Sigmoid colon (tissue), 6 donors: ENCODE measurements at regions not wholly inside any gene's neighbourhood (a gene's known extent, or its start where the extent isn't known, plus 50 kb on each side); places are given as distances from the start of the nearest gene placed in this dataset.
"Not testable (repeated sequence)": the region's sequence is repeated elsewhere in the genome, so short reads cannot be mapped to it uniquely, and the experiment has no call there.

Source experiments
- DNase-seq: peaks from one replicate; pipeline ENCODE4 v3.0.0-alpha.2; 2019
- H3K27ac ChIP-seq, 4 donors: fragments of 200-600 bp; sonication (generic); one replicate each; pipeline ENCODE4 v1.5.1; 2016 to 2019; ENCODE audit warnings: mild to moderate bottlenecking in 1 of 4
- H3K27me3 ChIP-seq, 3 donors: fragments of 200-600 bp; sonication (generic); one replicate each; pipeline ENCODE4 v1.5.1; 2019; ENCODE audit warnings: mild to moderate bottlenecking in 1 of 3
- H3K36me3 ChIP-seq, 4 donors: fragments of 200-600 bp; sonication (generic); one replicate each; pipeline ENCODE4 v1.5.1; 2016 to 2019
- H3K4me1 ChIP-seq, 4 donors: fragments of 200-600 bp; sonication (generic); one replicate each; pipeline ENCODE4 v1.5.1; 2017 to 2019
- H3K4me3 ChIP-seq, 4 donors: fragments of 200-600 bp; sonication (generic); one replicate each; pipeline ENCODE4 v1.5.1; 2017 to 2019; ENCODE audit warnings: mild to moderate bottlenecking in 2 of 4, moderate library complexity in 1 of 4
- H3K9me3 ChIP-seq, 4 donors: fragments of 200-600 bp in 3 of 4; sonication (generic) in 3 of 4; one replicate each; pipeline versions ENCODE4 v1.5.1 to v1.6.1; 2013 to 2019
- EP300 ChIP-seq, 4 donors: sonication (generic); formaldehyde crosslinking; IDR thresholded peaks; one replicate each; pipeline ENCODE4 v1.6.1; 2017; ENCODE audit warnings: antibody characterized with exemption in 4 of 4
- POLR2A ChIP-seq, 2 donors: fragments of 450-650 bp; IDR thresholded peaks; one replicate each; pipeline ENCODE4 v1.6.1; 2016; ENCODE audit warnings: antibody characterized with exemption in 2 of 2, mild to moderate bottlenecking in 2 of 2, moderate library complexity in 2 of 2
- POLR2AphosphoS5 ChIP-seq, 4 donors: sonication (generic); formaldehyde crosslinking; IDR thresholded peaks; one replicate each; pipeline ENCODE4 v1.6.1; 2017; ENCODE audit warnings: antibody characterized with exemption in 4 of 4
- WGBS, 2 donors: extraction: QIAGEN DNeasy Blood & Tissue Kit; methylation state at CpG; one replicate each; pipeline ENCODE4 v1.1.7; 2013; 5-methylcytosine and 5-hydroxymethylcytosine counted together
- intact Hi-C: fragments of 100-400 bp; cut with DNase I; formaldehyde crosslinking; loops from one replicate; pipeline ENCODE4 v1.15.1; 2023
- TF ChIP-seq, protein P1 (sequence below), 4 experiments: fragments of 450-650 bp in 3 of 4; fragments of 200-600 bp in 1 of 4; IDR thresholded peaks; one replicate each; pipeline ENCODE4 v1.5.1; 2016 to 2019; ENCODE audit warnings: antibody characterized with exemption in 4 of 4, mild to moderate bottlenecking in 3 of 4, moderate library complexity in 2 of 4
- donor health status: healthy with polysubstance abuse.
- donor health status: healthy.

DNA sequence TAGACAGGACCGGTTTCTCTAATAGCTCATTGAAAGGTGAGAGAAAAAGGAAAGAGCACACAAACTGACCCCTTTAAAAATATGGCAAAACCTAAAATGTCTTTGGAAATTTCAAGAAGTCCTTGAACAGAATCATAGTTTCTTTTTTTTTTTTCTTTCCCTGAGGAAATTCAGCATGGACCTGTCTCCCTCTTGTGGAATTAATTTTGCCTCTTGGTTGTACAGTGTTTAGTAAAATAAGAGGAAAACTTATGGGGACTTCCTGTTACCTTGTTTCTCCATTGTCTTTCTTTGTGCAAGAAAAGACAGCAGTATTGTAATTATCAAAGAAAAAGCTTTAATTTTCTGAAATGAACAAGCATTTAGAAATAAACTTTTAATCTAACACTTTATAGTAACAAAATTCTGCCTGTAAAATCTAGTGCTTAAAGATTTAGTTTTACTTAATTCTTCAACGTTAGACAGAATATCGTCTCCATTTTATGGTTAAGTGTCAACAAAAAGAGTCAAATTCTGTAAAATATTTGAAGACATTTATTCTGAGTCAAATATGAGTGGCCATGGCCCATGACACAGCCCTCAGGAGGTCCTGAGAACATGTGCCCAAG lies 176.3 kb upstream of the NABP1 start:
- Histone ChIP-seq H3K9me3 (no peaks in the 10 kb centered on the region), H3K4me3 (no peak overlapping the region), H3K4me1 (no peaks in the 10 kb centered on the region), H3K27me3 (no peaks in the 10 kb centered on the region), H3K36me3 (no peaks in the 10 kb centered on the region), H3K27ac (no peak overlapping the region)
- WGBS, 2 donors: 45 to 76% methylated on average over 3 of the region's 3 CpGs
- intact Hi-C loops: loop anchor here (5.0 kb wide), 1 partner anchor 334 kb away; no protein-coding TSS in a partner anchor
- no peak for TF ChIP-seq POLR2A (IDR thresholded peaks at IDR 0.05)
- no peak for TF ChIP-seq EP300 (IDR thresholded peaks at IDR 0.05)
- TF ChIP-seq POLR2AphosphoS5 (IDR thresholded peaks at IDR 0.05): no peak
- TF ChIP-seq, protein P1, sequence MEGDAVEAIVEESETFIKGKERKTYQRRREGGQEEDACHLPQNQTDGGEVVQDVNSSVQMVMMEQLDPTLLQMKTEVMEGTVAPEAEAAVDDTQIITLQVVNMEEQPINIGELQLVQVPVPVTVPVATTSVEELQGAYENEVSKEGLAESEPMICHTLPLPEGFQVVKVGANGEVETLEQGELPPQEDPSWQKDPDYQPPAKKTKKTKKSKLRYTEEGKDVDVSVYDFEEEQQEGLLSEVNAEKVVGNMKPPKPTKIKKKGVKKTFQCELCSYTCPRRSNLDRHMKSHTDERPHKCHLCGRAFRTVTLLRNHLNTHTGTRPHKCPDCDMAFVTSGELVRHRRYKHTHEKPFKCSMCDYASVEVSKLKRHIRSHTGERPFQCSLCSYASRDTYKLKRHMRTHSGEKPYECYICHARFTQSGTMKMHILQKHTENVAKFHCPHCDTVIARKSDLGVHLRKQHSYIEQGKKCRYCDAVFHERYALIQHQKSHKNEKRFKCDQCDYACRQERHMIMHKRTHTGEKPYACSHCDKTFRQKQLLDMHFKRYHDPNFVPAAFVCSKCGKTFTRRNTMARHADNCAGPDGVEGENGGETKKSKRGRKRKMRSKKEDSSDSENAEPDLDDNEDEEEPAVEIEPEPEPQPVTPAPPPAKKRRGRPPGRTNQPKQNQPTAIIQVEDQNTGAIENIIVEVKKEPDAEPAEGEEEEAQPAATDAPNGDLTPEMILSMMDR (IDR thresholded peaks at IDR 0.05): peak in 3 of 4 experiments; percentile 18 to 53 (median 27)
- DNase-seq: no peak

DNA sequence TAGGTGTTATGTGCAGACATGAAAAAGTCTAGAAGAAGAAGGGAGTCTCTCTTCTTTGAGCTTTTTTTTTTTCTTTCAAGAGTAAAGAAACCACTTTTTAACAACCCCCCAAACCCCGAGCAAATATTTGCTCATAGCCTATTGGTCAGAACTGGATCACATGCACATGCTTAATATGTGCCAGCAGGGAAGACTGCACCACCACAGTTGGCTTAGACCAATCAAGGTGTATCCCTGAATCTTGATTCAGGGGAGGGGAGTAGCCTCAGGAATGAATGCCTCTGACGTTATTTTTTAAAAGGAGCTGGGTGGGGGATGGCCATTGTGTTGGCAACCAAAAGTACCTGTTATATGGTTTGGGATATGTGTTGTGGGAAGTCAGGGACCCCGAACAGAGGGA lies 171.4 kb upstream of the NABP1 start:
- H3K9me3 ChIP-seq: no peaks in the 10 kb centered on the region
- DNase-seq: no peak
- TF ChIP-seq, protein P1 (IDR thresholded peaks at IDR 0.05): no peak
- no peak for TF ChIP-seq EP300 (IDR thresholded peaks at IDR 0.05)
- no peak for TF ChIP-seq POLR2A (IDR thresholded peaks at IDR 0.05)
- no peak for TF ChIP-seq POLR2AphosphoS5 (IDR thresholded peaks at IDR 0.05)
- H3K4me3 ChIP-seq: no peak overlapping the region
- no peaks in the 10 kb centered on the region for H3K4me1 ChIP-seq
- intact Hi-C loops: no loop called here
- H3K36me3 ChIP-seq: no peaks in the 10 kb centered on the region
- H3K27ac ChIP-seq: no peak overlapping the region
- WGBS, 2 donors: 74 to 93% methylated on average over 3 of the region's 3 CpGs
- H3K27me3 ChIP-seq: no peaks in the 10 kb centered on the region

DNA sequence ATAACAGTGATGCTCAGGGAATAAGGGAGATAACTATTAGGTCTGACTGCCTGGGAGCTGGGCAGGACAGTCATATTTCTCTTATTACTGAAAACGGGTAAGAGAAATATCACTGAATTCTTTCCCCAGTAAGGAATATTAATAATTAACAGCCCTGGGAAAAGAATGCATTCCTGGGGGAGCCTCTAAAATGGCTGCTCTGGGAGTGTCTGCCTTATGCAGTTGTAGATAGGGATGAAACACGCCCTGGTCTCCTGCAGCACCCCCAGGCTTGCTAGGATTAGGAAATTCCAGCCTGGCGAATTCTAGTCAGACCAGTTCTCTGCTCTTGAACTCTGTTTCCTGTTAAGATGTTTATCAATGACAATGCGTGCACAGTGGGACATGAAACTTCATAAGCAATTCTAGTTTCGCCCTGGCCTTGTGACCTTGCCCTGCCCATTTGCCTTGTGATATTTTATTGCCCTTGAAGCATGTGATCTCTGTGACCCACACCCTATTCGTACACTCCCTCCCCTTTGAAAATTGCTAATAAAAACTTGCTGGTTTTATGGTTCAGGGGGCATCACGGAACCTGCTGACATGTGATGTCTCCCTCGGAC lies 170.6 kb upstream of the NABP1 start:
- H3K4me3 ChIP-seq, DNase-seq, H3K4me1 ChIP-seq, H3K27me3 ChIP-seq, intact Hi-C loops, H3K9me3 ChIP-seq, H3K27ac ChIP-seq, H3K36me3 ChIP-seq: not testable (repeated sequence)
- 70 to 77% methylated on average over 8 of the region's 8 CpGs for WGBS, 2 donors

DNA sequence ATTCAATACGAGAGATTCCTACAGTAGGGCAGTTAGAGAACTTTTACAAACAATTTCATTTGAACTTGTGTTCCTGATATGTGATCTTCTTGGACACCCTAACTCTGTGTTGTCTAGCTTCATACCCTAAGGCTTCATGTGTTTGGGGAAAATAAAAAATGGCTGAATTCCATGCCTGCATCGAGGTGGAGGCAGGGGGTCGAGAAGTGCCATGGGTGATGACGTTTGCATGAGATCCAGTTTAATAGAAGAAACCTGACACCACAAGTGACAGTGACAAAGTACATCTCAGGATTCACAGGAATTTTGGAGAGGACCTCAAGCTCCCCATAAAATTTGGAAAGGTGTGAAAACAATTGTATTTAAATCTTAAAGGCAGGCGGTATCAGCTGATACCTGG lies 169.2 kb upstream of the NABP1 start:
- Histone ChIP-seq H3K9me3 (no peaks in the 10 kb centered on the region), H3K4me1 (no peaks in the 10 kb centered on the region), H3K36me3 (no peaks in the 10 kb centered on the region), H3K27ac (no peak overlapping the region), H3K4me3 (no peak overlapping the region), H3K27me3 (no peaks in the 10 kb centered on the region)
- DNase-seq: no peak
- intact Hi-C loops: no loop called here
- 82 to 89% methylated on average over 5 of the region's 5 CpGs for WGBS, 2 donors
- TF ChIP-seq, protein P1 (IDR thresholded peaks at IDR 0.05): no peak
- TF ChIP-seq POLR2A (IDR thresholded peaks at IDR 0.05) (no peak), POLR2AphosphoS5 (IDR thresholded peaks at IDR 0.05) (no peak), EP300 (IDR thresholded peaks at IDR 0.05) (no peak)

DNA sequence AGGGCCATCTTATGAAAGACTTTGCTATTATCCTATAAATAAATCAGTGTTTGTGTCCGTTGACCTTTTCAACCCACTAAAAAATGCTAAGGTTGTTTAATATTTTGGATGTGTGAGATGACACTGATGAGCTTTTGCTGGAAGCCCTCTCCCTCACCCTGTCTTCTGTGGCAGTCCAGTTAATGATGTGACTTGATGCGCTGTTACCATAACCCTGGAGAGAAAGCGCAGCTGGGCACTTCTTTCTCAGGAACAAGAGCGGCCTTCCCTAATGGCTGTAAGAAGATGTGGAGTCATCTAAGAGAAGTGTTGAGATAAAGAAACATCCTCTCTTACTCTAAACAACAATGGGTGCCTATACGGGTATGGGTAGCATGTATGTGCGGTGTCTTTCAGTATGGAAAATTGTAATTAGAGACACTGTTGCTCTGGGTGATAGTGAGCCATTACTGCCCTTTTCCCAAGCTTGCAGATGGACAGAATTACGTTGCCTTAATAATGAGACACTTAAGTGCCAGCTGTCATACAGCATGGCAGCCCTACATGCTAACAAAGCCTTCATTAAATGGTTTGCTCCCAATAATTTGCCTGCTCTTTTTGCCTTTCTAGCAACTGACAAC lies 165.6 kb upstream of the NABP1 start:
- TF ChIP-seq EP300 (IDR thresholded peaks at IDR 0.05): no peak
- TF ChIP-seq POLR2A (IDR thresholded peaks at IDR 0.05): no peak
- no peak for TF ChIP-seq POLR2AphosphoS5 (IDR thresholded peaks at IDR 0.05)
- TF ChIP-seq, protein P1 (IDR thresholded peaks at IDR 0.05): no peak
- H3K36me3 ChIP-seq: no peaks in the 10 kb centered on the region
- no peak for DNase-seq
- 88% methylated on average over 7 of the region's 7 CpGs for WGBS, 2 donors
- H3K9me3 ChIP-seq: no peaks in the 10 kb centered on the region
- H3K4me1 ChIP-seq: no peaks in the 10 kb centered on the region
- H3K27ac ChIP-seq: no peak overlapping the region
- intact Hi-C loops: no loop called here
- H3K27me3 ChIP-seq: no peaks in the 10 kb centered on the region
- no peak overlapping the region for H3K4me3 ChIP-seq
